ENCODE measurements at regions not wholly inside any gene's neighbourhood (a gene's known extent, or its start where the extent isn't known, plus 50 kb on each side); places are given as distances from the start of the nearest gene placed in this dataset.

DNA sequence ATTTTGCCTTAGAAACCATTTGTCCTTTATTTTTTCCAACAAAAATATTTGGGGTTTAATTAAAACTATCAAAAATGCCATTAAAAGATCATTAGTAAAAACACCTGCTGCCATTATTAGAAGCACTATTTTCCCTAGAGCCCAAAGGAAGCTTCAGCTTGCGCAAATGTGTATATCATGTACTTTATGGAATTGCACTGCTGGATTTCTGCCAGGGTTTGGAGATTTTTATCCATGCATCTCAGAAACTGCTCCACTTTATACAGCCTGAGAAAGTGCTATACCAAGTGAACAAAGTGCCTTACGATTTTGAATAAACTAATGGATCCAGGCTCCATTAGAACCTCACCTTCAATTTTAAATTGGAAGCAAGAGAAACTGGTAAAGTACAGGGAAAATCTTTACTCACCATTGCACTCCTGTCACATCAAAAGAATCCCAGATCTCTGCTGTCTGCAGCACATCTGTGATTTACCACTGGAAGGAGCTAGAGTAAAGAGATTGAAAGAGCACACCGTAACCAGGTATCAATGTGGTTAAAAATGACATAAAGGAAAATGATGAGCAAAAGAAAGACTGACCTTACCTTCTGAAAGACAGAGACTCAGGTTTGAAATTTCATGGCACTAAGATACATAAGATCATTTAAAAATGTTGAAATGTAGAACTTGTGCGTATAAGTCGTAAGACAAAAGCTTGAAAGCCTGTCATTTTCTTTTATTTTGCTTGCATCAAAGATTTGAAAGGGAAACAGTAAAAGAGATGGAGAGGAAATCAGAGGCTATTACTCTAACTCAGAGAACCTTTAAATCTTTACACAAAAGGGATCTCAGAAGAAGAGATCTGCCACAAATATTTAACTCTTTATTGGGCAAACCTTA, 678.1 kb upstream of the GOT2 start:
- DNase-seq (ENCODE audit: low read depth in 3 of 3) = no peak

DNA sequence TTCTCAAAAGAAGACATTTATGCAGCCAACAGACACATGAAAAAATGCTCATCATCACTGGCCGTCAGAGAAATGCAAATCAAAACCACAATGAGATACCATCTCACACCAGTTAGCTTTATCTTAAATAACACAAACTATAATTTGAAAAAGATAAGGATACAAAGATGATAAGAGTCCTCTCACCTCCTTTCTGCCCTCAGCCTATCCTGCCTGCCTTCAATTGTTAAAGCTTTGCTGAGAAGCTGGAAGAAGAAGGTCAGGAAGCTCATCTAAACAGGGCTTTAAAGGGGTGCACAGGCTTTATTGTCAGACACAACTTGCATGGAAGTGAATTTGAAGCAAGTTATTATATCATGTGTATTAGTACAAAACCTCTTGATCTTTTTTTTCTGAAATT, 676.3 kb upstream of the GOT2 start:
- no peak for DNase-seq (ENCODE audit: low read depth in 3 of 3)

DNA sequence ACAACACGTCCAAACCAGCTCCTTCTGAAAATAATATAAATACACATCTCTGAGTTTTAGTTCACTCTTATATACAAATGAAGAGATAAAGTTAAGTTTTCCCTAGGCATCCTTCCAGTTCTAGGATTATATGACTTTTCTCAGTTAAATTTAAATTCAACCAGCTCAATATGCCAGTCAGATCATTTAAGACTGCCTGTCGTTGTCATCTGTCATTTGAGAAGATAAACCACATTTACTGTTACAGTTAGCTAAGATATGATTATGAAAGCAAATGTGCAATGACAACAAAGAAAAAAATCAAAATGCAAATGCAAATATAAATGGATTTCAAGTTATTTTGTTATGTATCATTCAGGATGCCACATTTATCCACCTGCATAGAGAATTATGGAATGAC, 671.7 kb upstream of the GOT2 start:
- DNase-seq (ENCODE audit: low read depth in 3 of 3) = no peak

DNA sequence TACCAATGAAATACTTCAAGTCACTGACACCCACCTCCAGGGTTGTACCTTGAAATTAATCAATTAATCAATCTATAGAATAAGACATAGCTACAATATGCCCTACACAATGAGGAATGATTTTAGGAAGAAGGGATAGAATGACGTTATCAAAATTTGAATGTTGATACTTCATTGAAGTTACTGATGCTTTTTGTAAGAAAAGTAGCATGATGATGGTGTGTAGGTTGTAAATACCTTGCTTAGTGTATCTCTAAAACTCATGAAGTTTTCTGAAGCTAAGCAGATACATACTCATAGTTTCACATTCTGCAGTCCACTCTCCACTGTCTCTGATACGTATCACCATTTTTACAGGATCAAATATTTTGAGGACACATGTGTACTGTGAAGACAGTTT, 670.4 kb upstream of the GOT2 start:
- DNase-seq (ENCODE audit: low read depth in 3 of 3) = no peak

DNA sequence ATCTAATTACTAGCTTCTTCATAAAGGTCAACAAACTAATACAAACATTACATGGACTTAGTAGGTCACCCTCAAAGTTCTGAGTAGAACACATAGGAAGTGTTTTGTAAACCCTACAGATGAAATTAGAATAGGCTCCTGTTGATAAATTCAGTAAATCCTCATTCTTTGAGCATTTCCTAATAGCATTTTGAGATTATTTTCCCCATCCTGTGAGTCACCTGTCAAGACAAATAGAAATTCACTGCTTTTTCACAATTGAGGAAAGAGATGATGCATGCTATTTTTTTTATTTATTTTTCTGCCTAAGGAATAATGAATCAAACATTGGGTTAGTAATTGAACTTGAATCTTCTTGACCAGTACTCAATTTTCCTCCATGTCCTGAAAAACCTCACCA, 666.7 kb upstream of the GOT2 start:
- no peak for DNase-seq (ENCODE audit: low read depth in 3 of 3)

DNA sequence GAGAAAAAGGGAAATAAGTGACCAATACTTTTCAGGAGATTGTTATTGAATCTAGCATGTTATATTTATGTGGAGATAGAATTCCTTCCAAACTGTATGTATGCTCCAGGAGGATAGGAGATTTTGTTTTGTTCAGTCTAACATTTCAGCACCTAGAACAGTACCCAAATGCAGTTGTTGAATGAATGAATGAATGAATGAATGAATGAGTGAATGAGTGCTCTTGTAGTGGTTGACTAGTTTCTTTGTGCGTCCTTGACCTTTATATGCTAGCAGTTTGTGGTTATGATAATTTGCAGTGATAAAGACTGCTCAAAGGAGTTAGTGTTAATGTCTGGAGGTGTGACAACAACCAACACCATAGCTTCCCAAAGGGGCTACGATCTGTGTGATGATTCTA, 663.5 kb upstream of the GOT2 start:
- DNase-seq (ENCODE audit: low read depth in 3 of 3) = no peak

DNA sequence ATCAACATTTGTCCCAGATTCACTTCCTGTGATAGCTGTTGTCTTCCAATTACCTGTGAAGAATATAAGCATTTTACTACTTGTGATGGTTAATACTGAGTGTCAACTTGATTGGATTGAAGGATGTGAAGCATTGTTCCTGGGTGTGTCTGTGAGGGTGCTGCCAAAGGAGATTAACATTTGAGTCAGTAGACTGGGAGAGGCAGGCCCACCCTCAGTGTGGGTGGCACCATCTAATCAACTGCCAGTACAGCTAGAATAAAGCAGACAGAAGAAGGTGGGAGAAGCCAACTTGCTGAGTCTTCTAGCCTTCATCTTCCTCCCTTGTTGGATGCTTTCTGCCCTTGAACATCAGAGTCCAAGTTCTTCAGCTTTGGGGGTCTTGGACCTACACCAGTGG, 660.4 kb upstream of the GOT2 start:
- no peak for DNase-seq (ENCODE audit: low read depth in 3 of 3)

DNA sequence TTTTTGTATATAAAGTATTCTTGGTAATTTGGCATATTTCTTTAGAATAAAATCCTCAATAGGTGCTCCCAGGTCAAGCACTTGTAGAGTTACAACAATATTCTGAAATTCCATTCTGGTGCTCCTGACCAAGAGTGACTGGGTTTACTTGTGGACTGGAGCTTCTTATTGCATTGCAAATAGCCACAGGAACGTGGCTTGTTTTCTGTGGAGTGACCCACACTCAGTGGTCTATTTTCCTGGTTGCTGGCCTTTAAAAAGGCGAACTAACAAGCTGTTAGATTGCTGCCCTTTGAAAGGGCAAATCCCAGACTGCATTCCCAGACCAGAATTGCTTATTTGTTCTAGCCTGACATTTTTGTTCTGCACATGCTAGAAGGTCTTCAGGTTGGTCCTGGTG, 658.8 kb upstream of the GOT2 start:
- no peak for DNase-seq (ENCODE audit: low read depth in 3 of 3)

DNA sequence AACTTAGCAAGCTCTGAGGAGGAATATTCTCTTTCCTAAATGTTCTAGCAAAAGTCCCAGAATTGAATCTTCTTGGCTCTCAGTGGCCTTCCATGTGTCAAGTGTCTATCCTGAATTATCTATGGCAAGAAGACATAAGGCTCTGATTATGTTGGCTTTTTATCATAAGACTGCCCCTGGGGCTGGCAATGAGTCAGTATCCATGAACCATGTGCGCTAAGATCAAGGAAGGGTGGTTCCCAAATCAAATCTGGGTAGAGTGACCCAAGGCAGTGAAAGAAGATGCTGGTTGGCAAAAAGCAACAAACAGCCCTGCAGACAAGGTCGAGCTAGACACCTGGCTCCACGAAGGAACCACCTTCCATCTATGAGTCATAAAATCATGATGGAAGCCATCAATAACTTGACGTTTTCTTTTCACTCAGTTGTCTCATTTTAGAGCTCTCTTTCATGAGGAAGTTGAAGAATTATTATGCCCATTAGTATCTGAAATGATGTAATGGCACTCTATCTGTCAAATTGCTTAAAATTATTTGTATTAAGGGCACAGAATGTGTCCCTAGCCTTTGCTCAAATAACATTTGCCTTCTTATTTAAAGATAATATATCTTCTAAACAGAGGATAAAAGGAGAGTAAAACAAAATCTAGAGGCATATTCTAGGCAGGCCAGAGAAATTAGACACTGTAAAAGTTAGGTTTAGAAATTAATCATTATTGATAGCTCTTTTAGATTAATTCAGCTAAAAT, 657.7 kb upstream of the GOT2 start:
- no peak for DNase-seq (ENCODE audit: low read depth in 3 of 3)

DNA sequence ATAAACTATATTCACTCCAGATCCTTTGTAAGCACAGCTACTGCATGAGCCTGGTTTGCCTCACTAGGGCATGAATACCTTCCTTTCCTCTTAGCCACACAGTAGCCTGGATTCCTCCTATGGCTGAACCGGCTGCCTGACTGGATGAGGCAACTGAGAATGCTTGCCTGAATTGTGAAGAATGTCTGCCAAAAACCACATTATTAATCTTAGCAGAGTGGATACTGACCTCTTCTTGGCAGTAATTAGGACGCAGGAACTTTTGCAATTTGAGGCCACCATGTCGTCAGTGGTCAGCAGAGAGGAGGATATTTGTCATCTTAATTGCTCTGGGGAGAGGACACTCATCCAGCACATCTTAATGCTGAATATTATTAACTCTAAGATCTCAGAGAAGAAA, 651.8 kb upstream of the GOT2 start:
- no peak for DNase-seq (ENCODE audit: low read depth in 3 of 3)

DNA sequence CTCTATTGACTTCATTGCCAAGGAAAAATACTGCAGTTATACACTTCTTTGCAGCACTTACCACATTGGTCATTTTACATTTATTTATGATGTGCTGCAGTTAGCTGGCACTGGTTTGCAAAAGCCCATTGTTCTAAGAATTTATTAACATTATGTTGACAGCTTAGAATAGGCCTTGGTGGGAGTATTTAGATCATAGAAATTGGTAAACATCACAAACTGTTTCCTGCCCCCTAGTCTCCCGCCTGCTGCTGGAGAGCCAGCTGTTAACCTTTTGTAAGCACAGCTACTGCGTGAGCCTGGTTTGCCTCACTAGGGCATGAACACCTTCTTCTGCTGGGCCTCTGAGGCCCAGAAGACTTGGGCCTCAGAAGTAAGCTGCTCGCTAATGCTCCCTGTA, 651.4 kb upstream of the GOT2 start:
- no peak for DNase-seq (ENCODE audit: low read depth in 3 of 3)

DNA sequence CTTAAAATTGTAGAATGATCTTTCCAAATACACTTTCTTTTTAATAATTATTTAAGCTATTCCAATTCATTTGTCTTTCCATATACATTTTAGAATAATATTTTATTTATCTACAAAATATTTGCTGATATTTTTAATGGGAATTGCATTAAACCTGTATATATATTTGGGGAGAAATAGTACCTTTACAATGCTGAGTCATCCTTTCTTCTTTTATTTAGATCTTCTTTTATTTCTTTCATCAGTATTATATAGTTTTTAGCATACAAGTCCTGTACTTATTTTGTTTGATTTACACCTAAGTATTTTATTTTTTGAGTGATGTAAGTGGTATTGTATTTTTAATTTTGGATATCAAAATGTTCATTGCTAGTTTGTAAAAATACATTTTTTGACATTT, 639.5 kb upstream of the GOT2 start:
- no peak for DNase-seq (ENCODE audit: low read depth in 3 of 3)

DNA sequence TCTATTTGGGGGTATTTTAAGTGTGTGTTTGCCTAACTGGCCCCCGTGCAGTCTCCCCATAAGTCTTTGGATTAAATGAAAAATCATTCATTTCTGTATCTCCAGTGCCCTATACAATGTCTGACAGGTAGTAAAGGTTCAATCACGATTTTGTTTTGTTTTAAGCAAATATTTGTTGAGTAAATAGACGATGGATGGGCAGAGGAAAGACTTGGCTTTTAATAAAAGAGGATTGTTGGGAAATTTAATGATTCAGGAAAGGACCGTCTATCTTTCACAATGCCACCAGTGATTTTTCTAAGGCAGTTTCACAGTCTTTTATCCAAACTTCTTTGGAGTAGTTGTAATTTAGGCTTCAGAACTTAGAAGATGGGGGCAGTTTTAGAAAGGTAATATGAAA, 636.6 kb upstream of the GOT2 start:
- no peak for DNase-seq (ENCODE audit: low read depth in 3 of 3)

DNA sequence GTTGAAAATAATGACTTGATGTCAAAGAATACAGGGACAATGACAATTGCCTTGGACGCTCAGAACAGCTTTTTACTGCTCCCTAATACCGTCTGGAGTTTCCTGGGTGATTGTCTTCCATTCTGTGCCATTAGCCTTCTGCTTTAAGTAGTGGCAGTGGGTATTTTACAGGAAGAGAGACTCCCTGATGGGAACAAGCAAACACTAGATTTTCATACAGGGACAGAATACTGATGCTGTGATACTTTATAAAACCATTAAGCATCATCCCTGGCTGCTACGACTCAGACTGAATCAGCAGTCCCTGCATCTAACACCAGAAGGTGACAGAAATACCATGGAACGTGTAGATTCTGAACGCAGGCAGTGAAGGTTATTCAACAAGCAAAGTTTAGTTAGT, 635.4 kb upstream of the GOT2 start:
- no peak for DNase-seq (ENCODE audit: low read depth in 3 of 3)

DNA sequence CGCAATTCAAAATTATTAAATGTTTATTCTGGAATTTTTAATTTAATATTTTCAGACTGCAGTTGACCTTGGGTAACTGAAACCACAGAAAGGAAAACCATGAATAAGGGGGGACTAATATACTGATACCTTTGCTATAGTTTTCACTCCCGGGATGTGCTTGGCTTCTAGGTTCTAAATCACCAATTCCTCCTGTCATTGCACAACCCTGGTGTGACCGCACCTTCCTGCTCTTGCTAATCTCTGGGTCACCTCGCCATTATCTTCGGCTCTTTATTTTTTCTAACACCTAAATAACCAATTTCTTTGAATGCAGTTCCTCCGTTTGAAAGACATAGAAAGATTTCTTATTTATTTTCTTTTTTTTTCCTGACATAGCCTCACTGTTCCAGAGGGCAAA, 634.5 kb upstream of the GOT2 start:
- DNase-seq (ENCODE audit: low read depth in 3 of 3) = no peak

DNA sequence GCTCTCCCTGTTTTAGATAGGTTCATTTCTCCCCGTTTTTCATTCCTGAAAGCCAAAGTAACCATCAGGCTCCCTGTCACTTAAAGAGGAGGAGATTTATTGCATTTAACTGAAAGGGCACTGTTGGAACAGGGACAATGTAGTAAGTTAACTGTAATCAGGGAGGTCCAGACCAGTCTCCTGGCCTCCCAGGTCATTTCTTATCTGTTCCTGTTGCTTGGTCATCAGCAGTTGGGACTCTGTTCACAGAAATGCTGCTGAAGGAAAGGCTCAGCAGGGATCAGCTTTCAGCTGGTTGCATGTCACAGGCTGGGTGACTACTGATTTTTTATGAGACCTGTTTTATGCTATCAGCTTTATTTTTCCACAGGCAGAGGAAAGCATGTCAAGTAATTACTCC, 622.6 kb upstream of the GOT2 start:
- DNase-seq (ENCODE audit: low read depth in 3 of 3) = no peak

DNA sequence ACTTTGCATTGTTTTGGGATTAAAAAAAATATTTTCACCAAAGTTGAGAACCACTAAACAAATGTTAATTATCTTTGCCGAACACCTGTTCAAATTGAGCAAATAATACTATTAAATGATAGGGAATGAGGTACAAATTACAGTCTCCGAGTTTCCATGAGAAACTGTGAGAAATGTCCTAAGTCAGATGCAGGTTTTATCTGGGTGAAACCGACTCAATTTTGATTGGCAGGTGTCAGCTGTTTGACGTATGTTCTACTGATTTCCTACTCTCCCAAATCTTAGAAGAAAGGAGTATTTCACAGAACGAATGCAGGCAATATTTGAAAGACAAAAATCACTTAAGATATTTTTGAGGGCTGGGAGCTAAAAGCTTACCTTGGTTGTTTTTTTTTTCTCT, 622.0 kb upstream of the GOT2 start:
- DNase-seq (ENCODE audit: low read depth in 3 of 3) = no peak

DNA sequence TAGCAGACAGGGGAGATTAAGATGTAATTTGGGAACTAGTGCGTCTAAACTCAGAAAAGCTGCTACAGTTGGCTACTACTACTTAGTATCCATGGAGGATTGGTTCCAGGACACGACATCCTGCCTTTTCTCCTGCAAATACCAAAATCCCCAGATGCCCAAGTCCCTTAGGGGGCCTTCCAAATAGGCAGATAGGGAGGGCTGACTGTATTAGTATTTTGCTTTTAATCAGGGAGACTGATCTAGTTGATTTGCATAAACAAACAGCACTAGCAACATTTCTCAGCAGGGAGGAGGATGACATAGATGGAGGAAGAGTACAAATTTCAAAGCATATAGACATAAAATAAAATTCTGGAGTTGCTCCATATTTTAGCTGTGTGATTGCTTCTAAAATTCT, 621.6 kb upstream of the GOT2 start:
- DNase-seq (ENCODE audit: low read depth in 3 of 3) = no peak

DNA sequence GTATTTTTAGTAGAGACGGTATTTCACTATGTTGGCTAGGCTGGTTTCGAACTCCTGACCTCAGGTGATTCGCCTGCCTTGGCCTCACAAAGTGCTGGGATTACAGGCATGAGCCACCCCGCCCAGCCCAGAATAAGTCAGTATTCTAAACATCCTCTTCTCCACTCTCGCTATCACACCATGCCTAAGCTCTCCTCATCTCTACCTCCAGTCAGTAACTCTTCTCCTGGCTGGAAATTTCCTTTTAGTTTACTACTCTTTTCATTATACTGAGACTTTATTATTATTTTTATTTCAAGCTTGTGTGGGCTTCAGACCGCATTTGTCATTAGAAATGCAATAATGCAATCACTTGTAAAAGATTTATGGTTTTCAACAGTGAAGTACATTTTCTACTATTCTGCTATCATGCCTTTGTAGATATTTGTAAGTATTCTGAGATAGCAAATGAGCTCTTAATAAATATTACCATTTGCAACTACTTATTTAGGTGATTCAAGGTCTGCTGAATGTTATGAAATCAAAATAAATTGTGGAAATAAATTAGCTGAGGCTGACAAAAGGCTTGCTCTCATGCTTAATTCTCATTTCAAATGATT, 617.3 kb upstream of the GOT2 start:
- DNase-seq (ENCODE audit: low read depth in 3 of 3) = no peak

DNA sequence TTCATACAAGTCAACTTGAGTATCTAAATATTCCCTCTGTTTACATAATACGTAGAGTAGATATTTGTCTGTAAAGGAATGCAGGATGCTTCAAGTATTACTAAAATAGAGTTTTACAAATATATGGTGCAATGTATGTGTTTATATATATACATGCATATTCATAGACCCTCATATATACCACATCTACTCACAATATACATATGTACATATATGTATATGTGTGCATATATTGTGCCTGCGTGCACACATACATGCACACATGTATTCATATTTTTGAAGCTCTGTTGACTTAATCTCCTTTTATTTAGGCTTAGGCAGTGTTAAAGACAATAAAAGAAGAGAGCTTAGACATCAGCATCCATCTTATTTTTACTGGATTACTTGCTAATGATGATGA, 616.6 kb upstream of the GOT2 start:
- no peak for DNase-seq (ENCODE audit: low read depth in 3 of 3)

DNA sequence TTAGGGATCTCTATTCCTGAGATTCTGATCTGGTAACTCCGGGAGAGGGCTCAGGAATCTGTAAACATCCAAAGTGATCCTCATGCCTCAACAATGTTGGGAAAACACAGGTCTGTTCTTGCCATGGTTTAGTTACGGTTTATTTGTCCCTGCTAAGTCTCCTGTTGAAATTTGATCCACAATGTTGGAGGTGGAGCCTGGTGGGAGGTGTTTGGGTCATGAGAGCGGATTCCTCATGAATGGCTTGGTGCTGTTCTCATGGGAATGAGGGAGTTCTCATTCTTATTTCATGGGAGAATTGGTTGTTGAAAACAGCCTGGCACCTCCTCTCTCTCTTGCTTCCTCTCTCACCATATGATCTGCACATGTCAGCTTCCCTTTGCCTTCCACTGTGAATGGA, 608.6 kb upstream of the GOT2 start:
- DNase-seq (ENCODE audit: low read depth in 3 of 3) = no peak

DNA sequence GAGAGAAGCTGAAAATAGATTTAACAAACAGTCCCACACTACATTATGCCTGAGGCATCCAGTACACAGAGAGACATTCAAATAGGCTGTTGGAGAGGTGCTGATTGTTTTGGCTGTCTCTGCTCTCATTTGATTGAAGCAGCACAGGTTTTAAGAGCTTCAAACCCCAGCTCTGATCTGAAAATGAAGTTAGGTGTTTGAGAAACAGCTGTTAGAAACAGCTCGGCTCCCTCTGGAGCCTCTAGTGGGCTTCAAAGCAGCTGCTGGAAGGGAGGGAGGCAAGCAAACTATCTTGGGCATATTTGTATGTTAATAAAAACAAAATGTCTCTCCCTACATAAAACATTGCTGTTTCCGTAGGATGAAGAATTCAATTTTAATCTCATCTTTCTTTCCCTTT, 607.3 kb upstream of the GOT2 start:
- no peak for DNase-seq (ENCODE audit: low read depth in 3 of 3)

DNA sequence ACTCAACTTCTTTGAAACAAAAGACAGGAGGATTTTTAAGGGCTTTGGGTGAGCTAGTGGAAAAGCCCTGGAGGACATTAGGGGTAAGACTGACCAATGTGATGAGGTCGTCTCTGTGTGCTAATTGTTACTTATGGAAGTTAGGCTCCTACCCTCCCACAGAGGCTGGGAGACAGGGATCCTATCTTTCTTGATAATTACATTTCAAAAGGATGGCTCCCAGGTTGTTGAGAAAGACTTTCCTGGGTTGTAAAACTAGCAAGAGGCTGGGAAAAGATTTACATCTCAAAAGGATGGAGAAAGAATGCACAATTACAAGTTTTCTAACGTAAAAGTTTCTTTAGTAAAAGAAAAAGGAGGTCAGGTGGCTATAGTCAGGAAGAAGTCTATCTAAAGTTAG, 605.8 kb upstream of the GOT2 start:
- DNase-seq (ENCODE audit: low read depth in 3 of 3) = no peak

Data from stimulated activated CD4-positive, alpha-beta T cell treated with anti-CD3 and anti-CD28 coated beads, TNF-alpha, amount 100 ng/mL, for 48 hours (primary cell).